Tibial artery (tissue), 4 donors: ENCODE measurements at regions not wholly inside any gene's neighbourhood (a gene's known extent, or its start where the extent isn't known, plus 50 kb on each side); places are given as distances from the start of the nearest gene placed in this dataset.

ENCODE experiments used
- DNase-seq, 2 donors: peaks; one replicate each; pipeline ENCODE4 v3.0.0-alpha.2; 2019
- H3K27ac ChIP-seq, 2 donors: fragments of 200-600 bp; sonication (generic) in 1 of 2; 1 replicate in 1 of 2; 2 replicates in 1 of 2; pipeline ENCODE4 v1.5.1; 2018 to 2019; ENCODE audit warnings: mild to moderate bottlenecking in 1 of 2
- H3K27me3 ChIP-seq, 2 donors: fragments of 200-600 bp; sonication (generic) in 1 of 2; one replicate each; pipeline versions ENCODE4 v1.5.1 to v1.6.0; 2016 to 2019
- H3K36me3 ChIP-seq, 3 donors: fragments of 200-600 bp; sonication (generic) in 2 of 3; one replicate each; pipeline ENCODE4 v1.5.1; 2016 to 2019; ENCODE audit warnings: mild to moderate bottlenecking in 2 of 3
- H3K4me1 ChIP-seq, 4 donors: fragments of 200-600 bp; sonication (generic) in 2 of 4; 1 replicate in 3 of 4; 2 replicates in 1 of 4; pipeline ENCODE4 v1.5.1; 2016 to 2019
- H3K4me3 ChIP-seq, 2 donors: fragments of 200-600 bp; sonication (generic) in 1 of 2; 1 replicate in 1 of 2; 2 replicates in 1 of 2; pipeline ENCODE4 v1.5.1; 2018 to 2019; ENCODE audit warnings: mild to moderate bottlenecking in 2 of 2
- H3K9me3 ChIP-seq, 3 donors: fragments of 200-600 bp; sonication (generic) in 1 of 3; one replicate each; pipeline ENCODE4 v1.5.1; 2016 to 2019
- intact Hi-C: fragments of 100-400 bp; cut with DNase I; formaldehyde crosslinking; loops from one replicate; pipeline ENCODE4 v1.15.0; 2023; ENCODE audit warnings: low total_unique reads
- TF ChIP-seq, protein P1 (sequence below), 2 experiments: fragments of 200-600 bp in 1 of 2; fragments of 450-650 bp in 1 of 2; IDR thresholded peaks; one replicate each; pipeline ENCODE4 v1.5.1; 2017 to 2019; ENCODE audit warnings: antibody characterized with exemption in 2 of 2, mild to moderate bottlenecking in 1 of 2, moderate library complexity in 1 of 2

DNA sequence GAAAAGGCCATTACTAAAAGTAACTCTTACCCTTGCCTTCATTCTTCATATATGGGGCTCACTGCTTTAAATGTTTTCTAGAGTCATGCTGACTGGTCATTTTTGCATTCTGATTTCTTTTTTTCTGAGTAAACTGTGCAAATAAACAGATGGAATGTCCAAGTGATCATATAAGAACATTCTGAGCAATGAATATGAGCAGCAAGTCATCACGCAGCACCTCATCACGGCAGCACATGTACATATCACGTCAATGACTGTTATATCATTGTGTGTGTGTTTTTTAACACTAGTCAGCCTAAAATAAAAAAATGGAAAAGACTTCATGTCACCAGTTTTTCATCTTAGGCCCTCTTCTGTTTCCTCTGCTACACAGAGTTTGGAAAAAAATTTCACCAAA, 490.0 kb upstream of the ZFHX3 start:
- Histone ChIP-seq H3K4me3 (no peak overlapping the region), H3K27me3 (no peaks in the 10 kb centered on the region), H3K27ac (no peak overlapping the region), H3K4me1 (no peaks in the 10 kb centered on the region), H3K36me3 (no peaks in the 10 kb centered on the region), H3K9me3 (no peaks in the 10 kb centered on the region)
- DNase-seq, result no peak
- intact Hi-C loops, result no loop called here
- TF ChIP-seq, protein P1, sequence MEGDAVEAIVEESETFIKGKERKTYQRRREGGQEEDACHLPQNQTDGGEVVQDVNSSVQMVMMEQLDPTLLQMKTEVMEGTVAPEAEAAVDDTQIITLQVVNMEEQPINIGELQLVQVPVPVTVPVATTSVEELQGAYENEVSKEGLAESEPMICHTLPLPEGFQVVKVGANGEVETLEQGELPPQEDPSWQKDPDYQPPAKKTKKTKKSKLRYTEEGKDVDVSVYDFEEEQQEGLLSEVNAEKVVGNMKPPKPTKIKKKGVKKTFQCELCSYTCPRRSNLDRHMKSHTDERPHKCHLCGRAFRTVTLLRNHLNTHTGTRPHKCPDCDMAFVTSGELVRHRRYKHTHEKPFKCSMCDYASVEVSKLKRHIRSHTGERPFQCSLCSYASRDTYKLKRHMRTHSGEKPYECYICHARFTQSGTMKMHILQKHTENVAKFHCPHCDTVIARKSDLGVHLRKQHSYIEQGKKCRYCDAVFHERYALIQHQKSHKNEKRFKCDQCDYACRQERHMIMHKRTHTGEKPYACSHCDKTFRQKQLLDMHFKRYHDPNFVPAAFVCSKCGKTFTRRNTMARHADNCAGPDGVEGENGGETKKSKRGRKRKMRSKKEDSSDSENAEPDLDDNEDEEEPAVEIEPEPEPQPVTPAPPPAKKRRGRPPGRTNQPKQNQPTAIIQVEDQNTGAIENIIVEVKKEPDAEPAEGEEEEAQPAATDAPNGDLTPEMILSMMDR (IDR thresholded peaks at IDR 0.05), result no peak

DNA sequence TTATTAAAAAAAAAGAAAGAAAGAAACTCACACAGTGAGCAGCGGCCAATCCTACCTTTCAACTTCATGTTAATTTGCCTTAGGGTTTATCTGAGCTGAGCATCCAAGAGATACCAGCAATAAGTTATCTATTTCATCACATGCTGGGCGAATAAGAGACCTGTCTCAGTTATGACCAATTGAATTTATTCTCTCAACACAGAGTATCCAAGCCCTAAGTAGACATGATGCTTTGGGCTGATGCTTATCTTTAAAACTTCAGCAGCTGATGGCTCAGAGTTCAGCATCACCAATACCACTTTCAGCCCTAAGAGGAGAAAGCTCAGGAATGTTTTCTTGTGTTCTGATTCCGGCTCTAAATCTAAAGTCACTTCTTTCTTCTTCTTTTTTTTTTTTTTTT, 489.0 kb upstream of the ZFHX3 start:
- TF ChIP-seq, protein P1 (IDR thresholded peaks at IDR 0.05), result no peak
- H3K36me3 ChIP-seq, result no peaks in the 10 kb centered on the region
- H3K4me1 ChIP-seq, result no peaks in the 10 kb centered on the region
- intact Hi-C loops, result no loop called here
- DNase-seq, result no peak
- no peak overlapping the region for H3K27ac ChIP-seq
- no peaks in the 10 kb centered on the region for H3K9me3 ChIP-seq
- no peak overlapping the region for H3K4me3 ChIP-seq
- H3K27me3 ChIP-seq, result no peaks in the 10 kb centered on the region

DNA sequence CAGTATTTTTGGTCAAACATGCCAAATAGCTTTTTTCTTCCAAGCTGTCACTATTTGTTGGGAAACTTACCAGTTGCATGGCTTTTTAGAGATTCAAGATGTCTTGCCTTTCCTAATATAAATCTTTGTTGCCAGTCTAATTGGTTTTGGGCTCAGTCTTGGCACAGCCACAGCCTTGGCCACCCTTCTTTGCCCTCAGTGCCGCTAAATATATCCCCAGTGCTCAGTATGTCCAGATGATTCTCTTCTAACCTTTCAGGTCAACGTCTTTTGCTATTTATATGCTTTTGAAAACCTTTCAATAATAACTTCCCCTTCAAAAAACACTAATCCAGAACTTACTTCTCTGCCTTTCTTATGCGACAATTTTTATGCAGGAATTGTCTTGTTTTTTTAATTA, 483.1 kb upstream of the ZFHX3 start:
- Histone ChIP-seq H3K27ac (no peak overlapping the region), H3K9me3 (no peaks in the 10 kb centered on the region), H3K27me3 (no peaks in the 10 kb centered on the region), H3K4me3 (no peak overlapping the region), H3K36me3 (no peaks in the 10 kb centered on the region), H3K4me1 (peaks cover 0 to 14% (median 4%) of the 10 kb centered on the region in 4 donors)
- TF ChIP-seq, protein P1 (IDR thresholded peaks at IDR 0.05), result no peak
- intact Hi-C loops, result no loop called here
- no peak for DNase-seq

DNA sequence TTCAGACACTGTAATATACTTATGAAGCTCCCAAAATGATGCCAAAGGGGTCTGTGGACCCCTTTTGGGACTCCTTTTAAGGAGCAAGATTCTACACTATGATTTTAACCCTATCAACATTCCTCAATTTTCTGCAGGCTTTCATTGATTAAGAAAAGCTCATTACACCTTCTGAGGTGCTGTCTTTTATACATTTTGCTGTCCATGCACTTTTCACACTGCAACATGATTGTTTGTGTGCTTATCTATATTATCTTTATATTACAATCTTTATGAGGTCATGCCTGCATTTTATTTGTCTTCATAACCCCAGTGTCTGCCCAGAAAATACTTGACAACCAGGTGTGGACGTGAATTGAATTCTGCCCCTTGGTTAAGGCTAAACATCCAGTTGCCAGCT, 482.6 kb upstream of the ZFHX3 start:
- DNase-seq, result no peak
- no peaks in the 10 kb centered on the region for H3K27me3 ChIP-seq
- no peak overlapping the region for H3K4me3 ChIP-seq
- TF ChIP-seq, protein P1 (IDR thresholded peaks at IDR 0.05), result no peak
- H3K36me3 ChIP-seq, result no peaks in the 10 kb centered on the region
- H3K9me3 ChIP-seq, result no peaks in the 10 kb centered on the region
- intact Hi-C loops, result no loop called here
- H3K27ac ChIP-seq, result no peak overlapping the region
- peaks cover 0 to 14% (median 4%) of the 10 kb centered on the region in 4 donors for H3K4me1 ChIP-seq

DNA sequence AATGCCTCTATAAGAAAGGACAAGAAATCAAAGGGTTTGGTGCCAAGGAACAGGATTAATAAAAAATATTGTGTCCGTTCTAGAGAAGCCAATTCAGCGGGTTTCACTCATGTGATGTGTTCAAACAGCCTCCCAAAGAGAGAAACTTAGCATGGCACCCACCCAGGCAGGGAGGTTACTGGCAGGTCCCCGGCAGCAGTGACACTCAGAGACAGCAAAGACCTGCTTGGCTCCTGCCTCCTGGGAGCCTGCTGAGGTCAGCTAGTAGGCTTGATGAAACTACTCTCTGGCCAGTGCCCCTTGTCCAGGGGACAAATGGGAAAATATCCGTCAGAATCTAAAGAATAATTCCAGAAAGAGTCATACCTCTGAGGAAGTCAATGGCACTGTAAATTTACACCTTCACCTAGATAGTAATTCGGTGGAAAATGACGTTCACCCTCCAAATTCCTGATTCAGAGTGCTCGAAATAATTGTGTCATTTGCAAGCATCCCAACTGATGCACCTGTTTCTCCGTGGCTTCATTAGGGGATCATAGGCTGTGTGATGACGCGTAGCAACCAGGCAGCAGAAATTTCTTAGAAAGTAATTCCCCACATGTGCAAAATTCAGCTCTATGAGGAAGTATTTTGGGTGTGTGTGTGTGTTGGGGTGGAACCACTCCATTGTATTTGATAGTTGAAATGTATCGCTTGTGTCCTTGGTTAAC, 481.5 kb upstream of the ZFHX3 start:
- intact Hi-C loops, result no loop called here
- TF ChIP-seq, protein P1 (IDR thresholded peaks at IDR 0.05), result no peak
- Histone ChIP-seq H3K9me3 (no peaks in the 10 kb centered on the region), H3K4me3 (no peak overlapping the region), H3K27me3 (no peaks in the 10 kb centered on the region), H3K4me1 (peaks cover 0 to 14% (median 4%) of the 10 kb centered on the region in 4 donors), H3K27ac (no peak overlapping the region), H3K36me3 (no peaks in the 10 kb centered on the region)
- DNase-seq, result no peak
